Mucosa of descending colon (tissue), 3 donors: ENCODE measurements at regions not wholly inside any gene's neighbourhood (a gene's known extent, or its start where the extent isn't known, plus 50 kb on each side); places are given as distances from the start of the nearest gene placed in this dataset.

Source experiments
- ATAC-seq: fragments of 200-7000 bp; cut with Tn5 transposase; one replicate; pipeline ENCODE4 v1.9.1; 2020; ENCODE audit warnings: mild to moderate bottlenecking, moderate library complexity
- DNase-seq, 3 donors: peaks; one replicate each; pipeline ENCODE4 v3.0.0-alpha.2; 2020
- H3K36me3 ChIP-seq: fragments of 200-600 bp; one replicate; pipeline ENCODE4 v1.8.0; 2021; ENCODE audit warnings: low read depth, mild to moderate bottlenecking
- H3K4me1 ChIP-seq: fragments of 200-600 bp; one replicate; pipeline ENCODE4 v1.8.0; 2021; ENCODE audit warnings: low read depth, mild to moderate bottlenecking
- H3K4me3 ChIP-seq: fragments of 200-600 bp; one replicate; pipeline ENCODE4 v1.8.0; 2021; ENCODE audit warnings: mild to moderate bottlenecking
- H3K9me3 ChIP-seq: fragments of 200-600 bp; one replicate; pipeline ENCODE4 v1.8.0; 2021; ENCODE audit warnings: mild to moderate bottlenecking
- CTCF ChIP-seq: fragments of 200-600 bp; IDR thresholded peaks from one replicate; pipeline ENCODE4 v1.8.0; 2022; ENCODE audit warnings: antibody characterized with exemption, mild to moderate bottlenecking
- intact Hi-C, 2 donors: fragments of 100-400 bp; cut with DNase I in 1 of 2; cut with micrococcal nuclease in 1 of 2; formaldehyde crosslinking; loops; one replicate each; pipeline versions ENCODE4 v1.11.0 to v1.11.1; 2022; cut with DNase I, micrococcal nuclease
- donor health status: DM: no; HTN: no; CAD: no; lungs with moderate emphysema.
- donor health status: DM: no; HTN: no; CAD: no.
- donor health status: DM: no; HTN: yes; CAD: no.

GRCh38 chr3:99586701-99587100 is 51.7 kb upstream of the COL8A1 start:
- Histone ChIP-seq H3K36me3 (no peaks in the 10 kb centered on the region), H3K4me1 (no peaks in the 10 kb centered on the region), H3K4me3 (no peak overlapping the region), H3K9me3 (no peaks in the 10 kb centered on the region)
- no peak for DNase-seq
- no peak for ATAC-seq
- intact Hi-C loops, result no loop called here
- TF ChIP-seq CTCF, result no peak

- Histone ChIP-seq H3K9me3 (no peaks in the 10 kb centered on the region), H3K4me1 (no peaks in the 10 kb centered on the region), H3K4me3 (no peak overlapping the region), H3K36me3 (no peaks in the 10 kb centered on the region)
- intact Hi-C loops, result no loop called here
- no peak for TF ChIP-seq CTCF
- DNase-seq, result no peak
- no peak for ATAC-seq
These were observed 58.4 kb upstream of the COL8A1 start for GRCh38 chr3:99579965-99580364.

GRCh38 chr3:99579246-99579645 is 59.1 kb upstream of the COL8A1 start:
- Histone ChIP-seq H3K9me3 (no peaks in the 10 kb centered on the region), H3K4me3 (no peak overlapping the region), H3K36me3 (no peaks in the 10 kb centered on the region), H3K4me1 (no peaks in the 10 kb centered on the region)
- DNase-seq (no peak), ATAC-seq (no peak)
- intact Hi-C loops, result no loop called here
- TF ChIP-seq CTCF, result no peak

GRCh38 chr3:99578339-99578970 is 59.9 kb upstream of the COL8A1 start:
- no peak for TF ChIP-seq CTCF
- intact Hi-C loops, result no loop called here
- H3K9me3 ChIP-seq, result no peaks in the 10 kb centered on the region
- H3K4me3 ChIP-seq, result no peak overlapping the region
- DNase-seq (no peak), ATAC-seq (no peak)
- no peaks in the 10 kb centered on the region for H3K36me3 ChIP-seq
- H3K4me1 ChIP-seq, result no peaks in the 10 kb centered on the region

GRCh38 chr3:99576904-99577559 is 61.4 kb upstream of the COL8A1 start:
- intact Hi-C loops, result no loop called here
- no peak for ATAC-seq
- TF ChIP-seq CTCF, result no peak
- H3K4me1 ChIP-seq, result no peaks in the 10 kb centered on the region
- DNase-seq, result no peak
- H3K36me3 ChIP-seq, result no peaks in the 10 kb centered on the region
- no peak overlapping the region for H3K4me3 ChIP-seq
- no peaks in the 10 kb centered on the region for H3K9me3 ChIP-seq
